Hepatocyte (in vitro differentiated cells): ENCODE measurements at regions not wholly inside any gene's neighbourhood (a gene's known extent, or its start where the extent isn't known, plus 50 kb on each side); places are given as distances from the start of the nearest gene placed in this dataset.
"Not testable (repeated sequence)": the region's sequence is repeated elsewhere in the genome, so short reads cannot be mapped to it uniquely, and the experiment has no call there.

Experiments
- DNase-seq: peaks from one replicate; pipeline ENCODE4 v3.0.0-alpha.2; 2016; ENCODE audit warnings: low spot score
- H2AFZ ChIP-seq: fragments of 200-600 bp; sonication (generic); 2 replicates; pipeline ENCODE4 v1.6.0; 2016; ENCODE audit warnings: antibody characterized with exemption, mild to moderate bottlenecking
- H3K27ac ChIP-seq: fragments of 200-600 bp; sonication (generic); 2 replicates; pipeline ENCODE4 v1.5.1; 2016; ENCODE audit warnings: mild to moderate bottlenecking
- H3K27me3 ChIP-seq: fragments of 200-600 bp; sonication (generic); 2 replicates; pipeline ENCODE4 v1.6.1; 2016
- H3K36me3 ChIP-seq: fragments of 200-600 bp; sonication (generic); replicated peaks from 2 replicates; pipeline ENCODE4 v1.5.1; 2016; ENCODE audit warnings: low read depth; ENCODE audit not compliant: insufficient read depth
- H3K4me1 ChIP-seq: fragments of 200-600 bp; sonication (generic); 2 replicates; pipeline ENCODE4 v1.5.1; 2016; ENCODE audit warnings: mild to moderate bottlenecking, moderate library complexity; ENCODE audit not compliant: insufficient read depth
- H3K4me2 ChIP-seq: fragments of 200-600 bp; sonication (generic); 2 replicates; pipeline ENCODE4 v1.6.0; 2016
- H3K4me3 ChIP-seq: fragments of 200-600 bp; sonication (generic); 2 replicates; pipeline ENCODE4 v1.5.1; 2016; ENCODE audit warnings: mild to moderate bottlenecking
- H3K79me2 ChIP-seq: fragments of 200-600 bp; sonication (generic); 2 replicates; pipeline ENCODE4 v1.6.0; 2017; ENCODE audit warnings: mild to moderate bottlenecking
- H3K9me2 ChIP-seq: fragments of 200-600 bp; sonication (generic); replicated peaks from 2 replicates; pipeline ENCODE4 v1.6.0; 2017; ENCODE audit warnings: mild to moderate bottlenecking; ENCODE audit not compliant: insufficient read depth
- H3K9me3 ChIP-seq: fragments of 200-600 bp; sonication (generic); 2 replicates; pipeline ENCODE4 v1.5.1; 2016; ENCODE audit warnings: low read depth, mild to moderate bottlenecking
- H4K20me1 ChIP-seq: fragments of 200-600 bp; sonication (generic); 2 replicates; pipeline ENCODE4 v1.6.0; 2016; ENCODE audit warnings: mild to moderate bottlenecking; ENCODE audit not compliant: insufficient read depth, poor library complexity, severe bottlenecking
- CTCF ChIP-seq: fragments of 200-600 bp; sonication (generic); IDR thresholded peaks from 2 replicates; pipeline ENCODE4 v1.5.1; 2016; ENCODE audit warnings: antibody characterized with exemption, mild to moderate bottlenecking; ENCODE audit not compliant: poor library complexity
- EZH2 ChIP-seq: fragments of 200-600 bp; sonication (generic); IDR thresholded peaks from 2 replicates; pipeline ENCODE4 v1.6.1; 2016; ENCODE audit warnings: antibody characterized with exemption, mild to moderate bottlenecking, borderline replicate concordance
- EZH2phosphoT487 ChIP-seq: fragments of 200-600 bp; sonication (generic); IDR thresholded peaks from one replicate; pipeline ENCODE4 v1.6.1; 2018; ENCODE audit warnings: antibody characterized with exemption, mild to moderate bottlenecking, low read depth, moderate library complexity; ENCODE audit not compliant: unreplicated experiment, severe bottlenecking
- WGBS: methylation state at CpG from one replicate; pipeline ENCODE4 v1.1.6; 2016; ENCODE audit warnings: low lambda C conversion rate; ENCODE audit errors: missing lambda C conversion rate; 5-methylcytosine and 5-hydroxymethylcytosine counted together

GRCh38 chr5:16987776-16988175 lies 51.7 kb upstream of the MYO10 start:
- Histone ChIP-seq H3K36me3 (no peaks in the 10 kb centered on the region), H3K27me3 (no peaks in the 10 kb centered on the region), H3K4me3 (no peak overlapping the region), H3K9me2 (no peaks in the 10 kb centered on the region), H3K79me2 (no peaks in the 10 kb centered on the region), H3K27ac (no peak overlapping the region), H3K9me3 (no peaks in the 10 kb centered on the region), H3K4me1 (no peaks in the 10 kb centered on the region), H2AFZ (no peak overlapping the region), H4K20me1 (no peaks in the 10 kb centered on the region), H3K4me2 (no peak overlapping the region)
- no peak for DNase-seq
- WGBS = 96% methylated on average over 1 of the region's 1 CpG
- TF ChIP-seq EZH2phosphoT487 (no peak), EZH2 (no peak), CTCF (no peak)

GRCh38 chr5:16990817-16991520 lies 54.9 kb upstream of the MYO10 start:
- not testable (repeated sequence) for DNase-seq, H3K4me3 ChIP-seq, H3K4me2 ChIP-seq, H3K27me3 ChIP-seq, H4K20me1 ChIP-seq, H2AFZ ChIP-seq, H3K4me1 ChIP-seq, H3K9me2 ChIP-seq, H3K9me3 ChIP-seq, H3K36me3 ChIP-seq, H3K79me2 ChIP-seq, H3K27ac ChIP-seq
- 96% methylated on average over 43 of the region's 43 CpGs for WGBS

GRCh38 chr5:16992006-16992405 lies 55.9 kb upstream of the MYO10 start:
- no peaks in the 10 kb centered on the region for H4K20me1 ChIP-seq
- TF ChIP-seq CTCF (no peak), EZH2phosphoT487 (no peak), EZH2 (no peak)
- no peak overlapping the region for H2AFZ ChIP-seq
- H3K27ac ChIP-seq = no peak overlapping the region
- H3K4me1 ChIP-seq = no peaks in the 10 kb centered on the region
- H3K9me3 ChIP-seq = no peaks in the 10 kb centered on the region
- no peaks in the 10 kb centered on the region for H3K79me2 ChIP-seq
- 88% methylated on average over 2 of the region's 2 CpGs for WGBS
- no peaks in the 10 kb centered on the region for H3K36me3 ChIP-seq
- no peak overlapping the region for H3K4me3 ChIP-seq
- H3K27me3 ChIP-seq = no peaks in the 10 kb centered on the region
- no peak for DNase-seq
- H3K4me2 ChIP-seq = no peak overlapping the region
- no peaks in the 10 kb centered on the region for H3K9me2 ChIP-seq

GRCh38 chr5:16992444-16992843 lies 56.4 kb upstream of the MYO10 start:
- H3K9me2 ChIP-seq = no peaks in the 10 kb centered on the region
- H3K4me3 ChIP-seq = no peak overlapping the region
- H2AFZ ChIP-seq = no peak overlapping the region
- H3K79me2 ChIP-seq = no peaks in the 10 kb centered on the region
- no peak for DNase-seq
- H3K4me1 ChIP-seq = no peaks in the 10 kb centered on the region
- H4K20me1 ChIP-seq = no peaks in the 10 kb centered on the region
- no peaks in the 10 kb centered on the region for H3K9me3 ChIP-seq
- no peak overlapping the region for H3K27ac ChIP-seq
- TF ChIP-seq EZH2 (no peak), EZH2phosphoT487 (no peak), CTCF (no peak)
- 78% methylated on average over 5 of the region's 5 CpGs for WGBS
- H3K27me3 ChIP-seq = no peaks in the 10 kb centered on the region
- no peaks in the 10 kb centered on the region for H3K36me3 ChIP-seq
- H3K4me2 ChIP-seq = no peak overlapping the region
